GM12892 (cell line): ENCODE measurements at regions not wholly inside any gene's neighbourhood (a gene's known extent, or its start where the extent isn't known, plus 50 kb on each side); places are given as distances from the start of the nearest gene placed in this dataset.

Experiments
- POLR2A ChIP-seq: IDR thresholded peaks from 2 replicates; pipeline ENCODE4 v1.6.1; 2011; ENCODE audit warnings: low read depth, low read length, control low read depth
- POLR2AphosphoS5 ChIP-seq: IDR thresholded peaks from 2 replicates; pipeline ENCODE4 v1.6.1; 2011; ENCODE audit warnings: low read depth, low read length, control low read depth
- TAF1 ChIP-seq: IDR thresholded peaks from 2 replicates; pipeline ENCODE4 v1.6.1; 2011; ENCODE audit warnings: low read depth, mild to moderate bottlenecking, control low read depth, low read length, borderline replicate concordance

GRCh38 chr9:84517026-84517425 is 152.5 kb upstream of the NTRK2 start:
- TF ChIP-seq POLR2A (no peak), POLR2AphosphoS5 (no peak), TAF1 (no peak)
